ENCODE measurements at regions not wholly inside any gene's neighbourhood (a gene's known extent, or its start where the extent isn't known, plus 50 kb on each side); places are given as distances from the start of the nearest gene placed in this dataset.

DNA sequence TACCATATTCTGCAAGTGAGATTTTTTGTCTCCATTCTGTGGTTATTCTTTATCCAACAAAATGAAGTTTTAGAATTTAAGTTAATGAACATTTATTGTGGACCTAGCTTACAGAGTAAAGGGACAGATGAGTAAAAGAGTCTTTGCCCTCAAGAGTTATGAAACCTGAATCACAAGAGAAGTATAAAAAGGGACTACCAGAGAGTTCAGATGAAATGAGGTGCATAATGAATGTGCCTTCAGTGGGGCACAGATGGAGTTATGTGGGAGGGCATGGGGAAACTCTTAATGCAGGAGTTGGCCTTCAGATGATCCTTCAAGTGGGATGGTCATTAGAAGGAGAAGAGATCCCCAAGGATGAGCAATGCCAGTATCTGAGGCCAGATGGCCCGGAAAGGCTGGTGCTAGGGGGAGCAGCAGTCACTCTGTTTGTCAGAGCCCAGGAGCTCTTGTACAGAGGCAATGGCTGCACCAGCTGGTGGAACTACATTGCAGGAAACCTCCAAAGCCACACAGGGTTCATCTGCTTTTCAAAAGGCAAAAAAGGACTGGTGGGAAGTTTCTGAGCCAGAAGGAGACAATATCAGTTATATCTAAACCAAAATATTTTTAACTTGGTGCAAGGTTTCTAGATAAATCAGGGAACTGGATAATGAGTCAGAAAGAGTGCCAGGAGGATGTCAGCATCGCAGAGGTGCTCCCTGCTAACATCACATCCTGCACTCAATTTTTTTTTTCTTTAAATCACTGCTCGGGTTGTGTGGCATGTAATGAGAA lies 162.0 kb downstream of the KLF6 start:
- TF ChIP-seq, protein P1, sequence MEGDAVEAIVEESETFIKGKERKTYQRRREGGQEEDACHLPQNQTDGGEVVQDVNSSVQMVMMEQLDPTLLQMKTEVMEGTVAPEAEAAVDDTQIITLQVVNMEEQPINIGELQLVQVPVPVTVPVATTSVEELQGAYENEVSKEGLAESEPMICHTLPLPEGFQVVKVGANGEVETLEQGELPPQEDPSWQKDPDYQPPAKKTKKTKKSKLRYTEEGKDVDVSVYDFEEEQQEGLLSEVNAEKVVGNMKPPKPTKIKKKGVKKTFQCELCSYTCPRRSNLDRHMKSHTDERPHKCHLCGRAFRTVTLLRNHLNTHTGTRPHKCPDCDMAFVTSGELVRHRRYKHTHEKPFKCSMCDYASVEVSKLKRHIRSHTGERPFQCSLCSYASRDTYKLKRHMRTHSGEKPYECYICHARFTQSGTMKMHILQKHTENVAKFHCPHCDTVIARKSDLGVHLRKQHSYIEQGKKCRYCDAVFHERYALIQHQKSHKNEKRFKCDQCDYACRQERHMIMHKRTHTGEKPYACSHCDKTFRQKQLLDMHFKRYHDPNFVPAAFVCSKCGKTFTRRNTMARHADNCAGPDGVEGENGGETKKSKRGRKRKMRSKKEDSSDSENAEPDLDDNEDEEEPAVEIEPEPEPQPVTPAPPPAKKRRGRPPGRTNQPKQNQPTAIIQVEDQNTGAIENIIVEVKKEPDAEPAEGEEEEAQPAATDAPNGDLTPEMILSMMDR (IDR thresholded peaks at IDR 0.05), result no peak
- TF ChIP-seq POLR2A (IDR thresholded peaks at IDR 0.05) (no peak), POLR2AphosphoS5 (IDR thresholded peaks at IDR 0.05) (no peak)

Data from stomach (tissue), 4 donors.